ENCODE measurements at regions not wholly inside any gene's neighbourhood (a gene's known extent, or its start where the extent isn't known, plus 50 kb on each side); places are given as distances from the start of the nearest gene placed in this dataset.

- H3K4me1 ChIP-seq (ENCODE audit: low read depth) = no peaks in the 10 kb centered on the region
Observed at GRCh38 chr19:30760014-30760413, 387.8 kb downstream of the ZNF536 start.

GRCh38 chr19:30757837-30758617 is 385.8 kb downstream of the ZNF536 start:
- no peaks in the 10 kb centered on the region for H3K27me3 ChIP-seq
- H3K27ac ChIP-seq = no peak overlapping the region
- H3K4me3 ChIP-seq = no peak overlapping the region
- DNase-seq (ENCODE audit: low read depth in 1 of 2, low spot score in 1 of 2) = no peak
- no peaks in the 10 kb centered on the region for H3K36me3 ChIP-seq
- H3K4me1 ChIP-seq (ENCODE audit: low read depth) = no peaks in the 10 kb centered on the region
- TF ChIP-seq CTCF (IDR thresholded peaks at IDR 0.05; ENCODE audit: low read depth, low read length) = no peak
- H3K9me3 ChIP-seq (ENCODE audit: low read depth) = no peaks in the 10 kb centered on the region

More at GRCh38 chr19:30760014-30760413, 387.8 kb downstream of the ZNF536 start:
- H3K9me3 ChIP-seq (ENCODE audit: low read depth) = no peaks in the 10 kb centered on the region
- no peaks in the 10 kb centered on the region for H3K27me3 ChIP-seq
- TF ChIP-seq CTCF (IDR thresholded peaks at IDR 0.05; ENCODE audit: low read depth, low read length) = no peak
- DNase-seq (ENCODE audit: low read depth in 1 of 2, low spot score in 1 of 2) = no peak
- H3K27ac ChIP-seq = no peak overlapping the region
- H3K36me3 ChIP-seq = no peaks in the 10 kb centered on the region
- H3K4me3 ChIP-seq = no peak overlapping the region

- H3K36me3 ChIP-seq = no peaks in the 10 kb centered on the region
- no peak for DNase-seq (ENCODE audit: low read depth in 1 of 2, low spot score in 1 of 2)
- no peaks in the 10 kb centered on the region for H3K9me3 ChIP-seq (ENCODE audit: low read depth)
- H3K27me3 ChIP-seq = no peaks in the 10 kb centered on the region
- no peaks in the 10 kb centered on the region for H3K4me1 ChIP-seq (ENCODE audit: low read depth)
- TF ChIP-seq CTCF (IDR thresholded peaks at IDR 0.05; ENCODE audit: low read depth, low read length) = no peak
- H3K27ac ChIP-seq = no peak overlapping the region
- H3K4me3 ChIP-seq = no peak overlapping the region
Observed at GRCh38 chr19:30757104-30757836, 385.1 kb downstream of the ZNF536 start.

GRCh38 chr19:30755581-30755980 is 383.4 kb downstream of the ZNF536 start:
- no peak for TF ChIP-seq CTCF (IDR thresholded peaks at IDR 0.05; ENCODE audit: low read depth, low read length)
- no peak overlapping the region for H3K27ac ChIP-seq

GRCh38 chr19:30754162-30754561 is 382.0 kb downstream of the ZNF536 start:
- H3K4me1 ChIP-seq (ENCODE audit: low read depth) = no peaks in the 10 kb centered on the region
- no peak overlapping the region for H3K4me3 ChIP-seq
- H3K36me3 ChIP-seq = no peaks in the 10 kb centered on the region
- no peaks in the 10 kb centered on the region for H3K27me3 ChIP-seq
- no peaks in the 10 kb centered on the region for H3K9me3 ChIP-seq (ENCODE audit: low read depth)
- no peak for TF ChIP-seq CTCF (IDR thresholded peaks at IDR 0.05; ENCODE audit: low read depth, low read length)
- DNase-seq (ENCODE audit: low read depth in 1 of 2, low spot score in 1 of 2) = no peak
- no peak overlapping the region for H3K27ac ChIP-seq

More at GRCh38 chr19:30755581-30755980, 383.4 kb downstream of the ZNF536 start:
- no peak overlapping the region for H3K4me3 ChIP-seq
- no peaks in the 10 kb centered on the region for H3K4me1 ChIP-seq (ENCODE audit: low read depth)
- H3K27me3 ChIP-seq = no peaks in the 10 kb centered on the region
- no peaks in the 10 kb centered on the region for H3K9me3 ChIP-seq (ENCODE audit: low read depth)
- H3K36me3 ChIP-seq = no peaks in the 10 kb centered on the region
- DNase-seq (ENCODE audit: low read depth in 1 of 2, low spot score in 1 of 2) = no peak
